Iris pigment epithelial cell (primary cell): ENCODE measurements at regions not wholly inside any gene's neighbourhood (a gene's known extent, or its start where the extent isn't known, plus 50 kb on each side); places are given as distances from the start of the nearest gene placed in this dataset.

Source experiments
- DNase-seq: peaks from one replicate; pipeline ENCODE4 v3.0.0-alpha.2; 2011; ENCODE audit warnings: low read depth

GRCh38 chr5:20276061-20276958 lies 288.3 kb upstream of the CDH18 start:
- peak; percentile 94 for DNase-seq

GRCh38 chr5:20266066-20266465 lies 278.1 kb upstream of the CDH18 start:
- DNase-seq: no peak

- no peak for DNase-seq
These were observed 274.9 kb upstream of the CDH18 start for GRCh38 chr5:20262896-20263295.

GRCh38 chr5:20254748-20255147 lies 266.7 kb upstream of the CDH18 start:
- no peak for DNase-seq

- peak; percentile 25 for DNase-seq
These were observed 260.1 kb upstream of the CDH18 start for GRCh38 chr5:20248118-20248517.

- DNase-seq: no peak
These were observed 257.5 kb upstream of the CDH18 start for GRCh38 chr5:20245432-20245974.

GRCh38 chr5:20241351-20241750 lies 253.4 kb upstream of the CDH18 start:
- DNase-seq: no peak

- peak; percentile 3 for DNase-seq
These were observed 243.0 kb upstream of the CDH18 start for GRCh38 chr5:20231040-20231439.

GRCh38 chr5:20230010-20230409 lies 242.0 kb upstream of the CDH18 start:
- DNase-seq: no peak

- peak; percentile 51 for DNase-seq
These were observed 241.5 kb upstream of the CDH18 start for GRCh38 chr5:20229303-20230005.

- no peak for DNase-seq
These were observed 237.0 kb upstream of the CDH18 start for GRCh38 chr5:20224966-20225365.

GRCh38 chr5:20224046-20224445 lies 236.0 kb upstream of the CDH18 start:
- DNase-seq: peak; percentile 46

GRCh38 chr5:20223451-20223850 lies 235.5 kb upstream of the CDH18 start:
- no peak for DNase-seq

GRCh38 chr5:20215257-20215656 lies 227.3 kb upstream of the CDH18 start:
- DNase-seq: no peak

GRCh38 chr5:20213803-20214202 lies 225.8 kb upstream of the CDH18 start:
- peak; percentile 36 for DNase-seq

- no peak for DNase-seq
These were observed 224.7 kb upstream of the CDH18 start for GRCh38 chr5:20212701-20213100.

GRCh38 chr5:20166456-20166855 lies 178.5 kb upstream of the CDH18 start:
- no peak for DNase-seq

- no peak for DNase-seq
These were observed 170.0 kb upstream of the CDH18 start for GRCh38 chr5:20158006-20158405.

GRCh38 chr5:20157089-20157488 lies 169.1 kb upstream of the CDH18 start:
- DNase-seq: peak; percentile 77

- DNase-seq: no peak
These were observed 157.2 kb upstream of the CDH18 start for GRCh38 chr5:20145240-20145639.

GRCh38 chr5:20129501-20129900 lies 141.5 kb upstream of the CDH18 start:
- no peak for DNase-seq

GRCh38 chr5:20128343-20128742 lies 140.3 kb upstream of the CDH18 start:
- no peak for DNase-seq

- no peak for DNase-seq
These were observed 126.5 kb upstream of the CDH18 start for GRCh38 chr5:20114526-20114925.
